ENCODE measurements at regions not wholly inside any gene's neighbourhood (a gene's known extent, or its start where the extent isn't known, plus 50 kb on each side); places are given as distances from the start of the nearest gene placed in this dataset.
"Not testable (repeated sequence)": the region's sequence is repeated elsewhere in the genome, so short reads cannot be mapped to it uniquely, and the experiment has no call there.

DNA sequence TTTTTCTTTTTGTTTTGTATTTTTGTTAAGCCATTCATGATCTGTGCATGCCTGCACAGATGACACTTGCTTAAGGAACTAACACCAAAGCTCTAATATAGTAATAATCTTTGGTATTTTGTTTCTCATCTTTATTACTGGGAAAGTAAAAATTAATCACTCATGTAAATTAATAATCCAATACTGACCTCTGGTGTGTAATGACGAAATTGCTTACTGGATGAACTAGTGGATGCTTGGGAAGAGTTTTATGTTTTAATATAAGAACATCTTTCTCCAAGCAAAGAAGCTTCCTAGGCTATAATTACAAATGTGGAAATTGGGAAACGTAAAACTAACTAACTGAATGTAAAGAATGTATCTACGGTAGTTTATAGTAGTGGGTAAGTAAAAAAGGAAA lies 147.9 kb downstream of the POTEC start:
- H3K9me3 Mint-ChIP-seq; H3K27ac Mint-ChIP-seq; H3K4me1 Mint-ChIP-seq; DNase-seq; H3K27me3 Mint-ChIP-seq; H3K4me3 Mint-ChIP-seq; CTCF ChIA-PET; POLR2A ChIA-PET; H3K36me3 Mint-ChIP-seq (ENCODE audit: low read depth); ATAC-seq (ENCODE audit: low read depth): not testable (repeated sequence)
- intact Hi-C loops (cut with micrococcal nuclease), result loop anchor here (5.0 kb wide), 1 partner anchor 573 kb away; the partner anchor contains the start of gene MC5R

DNA sequence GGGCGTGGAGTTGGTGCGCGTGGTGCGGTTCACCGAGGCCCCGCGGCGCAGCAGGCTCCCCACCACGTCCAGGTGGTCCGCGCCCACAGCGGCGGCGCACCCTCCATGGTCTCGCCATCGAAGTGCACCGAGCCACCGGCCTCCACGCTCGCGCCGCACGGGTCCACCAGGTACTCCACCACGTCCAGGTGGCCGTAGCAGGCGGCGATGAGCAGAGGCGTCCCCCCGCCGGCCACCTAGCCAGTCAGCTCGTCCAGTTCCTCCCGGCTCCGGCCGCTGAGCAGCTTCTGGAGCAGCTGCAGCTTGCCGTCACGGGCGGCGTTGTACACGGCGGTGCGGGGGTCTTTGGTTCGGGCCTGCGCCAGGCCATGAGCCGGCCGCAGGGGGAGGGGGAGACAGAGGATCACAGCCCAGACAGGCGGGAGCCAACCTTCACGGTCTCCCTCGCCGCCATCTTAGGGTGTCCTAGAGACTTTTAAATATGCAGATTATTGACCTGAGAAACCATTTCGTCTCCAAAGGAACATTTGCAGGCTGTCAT lies 149.8 kb downstream of the POTEC start:
- H3K4me3 Mint-ChIP-seq; intact Hi-C loops (cut with micrococcal nuclease); ATAC-seq (ENCODE audit: low read depth); H3K9me3 Mint-ChIP-seq; H3K27me3 Mint-ChIP-seq; H3K36me3 Mint-ChIP-seq (ENCODE audit: low read depth); POLR2A ChIA-PET; H3K4me1 Mint-ChIP-seq; CTCF ChIA-PET; DNase-seq; H3K27ac Mint-ChIP-seq: not testable (repeated sequence)

DNA sequence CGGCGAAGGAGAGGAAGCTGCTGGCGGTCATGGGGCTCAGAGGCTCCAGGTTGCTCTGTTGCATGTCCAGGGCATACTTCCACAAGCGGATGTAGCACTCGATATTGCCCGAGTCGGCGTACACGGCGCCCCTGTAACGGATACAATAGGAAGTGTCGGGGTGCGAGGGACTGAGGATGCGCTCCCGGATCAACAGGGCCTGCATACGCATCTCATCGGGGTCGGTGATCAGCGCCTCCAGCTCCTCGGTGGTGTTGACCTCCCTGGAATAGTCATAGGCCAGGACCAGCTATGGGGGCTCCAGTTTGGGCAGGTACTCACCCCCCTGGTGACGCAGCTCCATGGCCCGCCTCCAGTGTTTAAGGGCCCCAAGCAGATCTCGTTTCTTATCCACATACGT lies 150.8 kb downstream of the POTEC start:
- ATAC-seq (ENCODE audit: low read depth); POLR2A ChIA-PET; H3K9me3 Mint-ChIP-seq; H3K4me1 Mint-ChIP-seq; DNase-seq; intact Hi-C loops (cut with micrococcal nuclease); CTCF ChIA-PET; H3K4me3 Mint-ChIP-seq; H3K27me3 Mint-ChIP-seq; H3K27ac Mint-ChIP-seq; H3K36me3 Mint-ChIP-seq (ENCODE audit: low read depth): not testable (repeated sequence)

DNA sequence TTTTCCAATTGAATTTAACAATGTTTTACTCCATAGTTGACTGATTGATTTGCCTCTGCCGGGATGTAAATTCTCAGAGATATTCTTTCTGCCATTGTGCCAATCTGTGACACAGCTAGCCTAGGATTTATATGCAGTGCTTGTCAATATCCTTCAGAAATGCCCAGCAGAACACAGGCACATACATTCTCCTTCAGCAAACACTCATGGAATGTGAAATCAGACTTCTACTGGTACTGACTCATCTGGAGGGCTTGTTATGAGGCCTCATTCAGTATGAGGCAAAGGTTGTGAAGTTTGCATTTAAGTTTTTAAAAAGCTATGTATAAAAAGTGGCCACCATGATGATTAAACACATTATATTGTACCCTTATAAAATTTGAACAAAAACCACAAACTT lies 158.4 kb downstream of the POTEC start:
- ATAC-seq (ENCODE audit: low read depth); H3K27me3 Mint-ChIP-seq; POLR2A ChIA-PET; H3K36me3 Mint-ChIP-seq (ENCODE audit: low read depth); DNase-seq; H3K27ac Mint-ChIP-seq; intact Hi-C loops (cut with micrococcal nuclease); H3K4me3 Mint-ChIP-seq; H3K4me1 Mint-ChIP-seq; CTCF ChIA-PET; H3K9me3 Mint-ChIP-seq: not testable (repeated sequence)

DNA sequence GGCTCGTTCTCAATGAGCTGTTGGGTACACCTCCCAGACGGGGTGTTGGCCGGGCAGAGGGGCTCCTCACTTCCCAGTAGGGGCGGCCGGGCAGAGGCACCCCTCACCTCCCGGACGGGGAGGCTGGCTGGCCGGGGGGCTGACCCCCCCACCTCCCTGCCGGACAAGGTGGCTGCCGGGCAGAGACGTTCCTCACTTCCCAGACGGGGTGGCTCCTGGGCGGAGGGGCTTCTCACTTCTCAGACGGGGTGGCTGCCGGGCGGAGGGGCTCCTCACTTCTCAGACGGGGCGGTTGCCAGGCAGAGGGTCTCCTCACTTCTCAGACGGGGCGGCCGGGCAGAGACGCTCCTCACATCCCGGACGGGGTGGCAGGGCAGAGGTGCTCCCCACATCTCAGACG lies 160.7 kb downstream of the POTEC start:
- not testable (repeated sequence) for H3K4me3 Mint-ChIP-seq

DNA sequence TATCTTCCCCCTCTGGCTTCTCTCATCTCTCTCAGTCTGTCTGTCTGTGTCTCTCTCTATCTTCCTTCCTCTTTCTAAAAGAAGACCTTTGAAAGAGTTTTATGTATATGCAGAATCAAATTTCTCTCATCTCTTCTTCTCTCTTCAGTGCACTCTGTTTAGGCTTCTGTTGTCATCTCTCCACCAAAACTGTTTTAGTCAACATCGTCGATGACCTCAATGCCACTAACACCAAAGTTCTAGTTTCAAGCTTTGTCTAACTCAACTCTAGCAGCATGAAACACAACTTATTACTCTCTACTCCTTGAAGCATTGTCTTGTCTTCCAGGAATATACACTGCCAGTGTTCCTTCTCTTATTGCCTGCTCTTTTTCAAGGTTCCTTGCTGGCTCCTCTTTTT lies 163.9 kb downstream of the POTEC start:
- H3K9me3 Mint-ChIP-seq; intact Hi-C loops (cut with micrococcal nuclease); ATAC-seq (ENCODE audit: low read depth): not testable (repeated sequence)

More for the DNA sequence above, 160.7 kb downstream of the POTEC start:
- H3K9me3 Mint-ChIP-seq; POLR2A ChIA-PET; H3K27ac Mint-ChIP-seq; DNase-seq; H3K4me1 Mint-ChIP-seq; ATAC-seq (ENCODE audit: low read depth); H3K36me3 Mint-ChIP-seq (ENCODE audit: low read depth); intact Hi-C loops (cut with micrococcal nuclease); H3K27me3 Mint-ChIP-seq; CTCF ChIA-PET: not testable (repeated sequence)

DNA sequence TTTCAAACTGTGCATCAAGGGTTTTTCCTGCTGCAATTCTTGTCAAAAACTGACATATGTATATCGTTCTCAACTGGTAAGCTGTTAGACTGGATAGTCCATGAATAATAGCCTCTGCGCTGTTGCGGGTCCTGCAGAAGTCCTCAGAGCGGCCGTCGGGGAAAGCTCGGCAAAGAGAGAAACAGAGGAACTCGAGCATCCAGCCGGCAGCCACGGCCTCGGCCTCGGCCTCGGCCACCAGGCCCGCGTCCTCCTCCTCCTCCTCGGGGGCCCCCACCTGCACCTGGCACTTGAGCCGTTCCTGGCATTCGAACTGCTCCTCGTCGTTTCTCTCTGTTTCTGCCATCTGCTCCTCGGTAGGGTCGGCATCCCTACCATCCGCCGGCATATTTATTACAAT lies 165.0 kb downstream of the POTEC start:
- H3K4me1 Mint-ChIP-seq; ATAC-seq (ENCODE audit: low read depth); H3K27me3 Mint-ChIP-seq; DNase-seq; POLR2A ChIA-PET; H3K36me3 Mint-ChIP-seq (ENCODE audit: low read depth); H3K27ac Mint-ChIP-seq; H3K9me3 Mint-ChIP-seq; intact Hi-C loops (cut with micrococcal nuclease); H3K4me3 Mint-ChIP-seq; CTCF ChIA-PET: not testable (repeated sequence)

More for the DNA sequence above, 163.9 kb downstream of the POTEC start:
- H3K27me3 Mint-ChIP-seq; CTCF ChIA-PET; H3K4me3 Mint-ChIP-seq; POLR2A ChIA-PET; H3K36me3 Mint-ChIP-seq (ENCODE audit: low read depth); H3K4me1 Mint-ChIP-seq; DNase-seq; H3K27ac Mint-ChIP-seq: not testable (repeated sequence)

DNA sequence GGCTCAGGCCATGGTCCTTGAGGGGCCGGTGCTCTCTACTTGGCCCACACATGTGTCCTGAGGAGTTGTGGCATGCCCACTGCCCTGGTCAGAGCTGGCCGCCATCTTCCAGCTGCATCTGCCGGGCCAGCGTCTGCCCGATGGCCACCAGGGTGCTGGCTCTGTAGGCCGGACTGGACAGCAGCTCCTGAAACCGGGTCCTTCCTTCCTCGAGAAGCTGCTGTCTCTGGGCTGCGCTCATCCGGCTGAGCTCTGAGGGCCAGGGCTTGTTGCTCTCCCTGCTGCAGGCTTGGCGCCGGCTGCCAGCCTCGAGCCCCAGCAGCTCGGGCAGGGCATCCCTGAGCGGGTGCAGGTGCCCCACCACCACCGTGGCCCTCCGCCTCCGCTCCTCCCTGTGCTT lies 182.1 kb downstream of the POTEC start:
- H3K4me3 Mint-ChIP-seq; H3K36me3 Mint-ChIP-seq (ENCODE audit: low read depth); CTCF ChIA-PET; POLR2A ChIA-PET; H3K4me1 Mint-ChIP-seq; DNase-seq; H3K27ac Mint-ChIP-seq; H3K27me3 Mint-ChIP-seq; H3K9me3 Mint-ChIP-seq; intact Hi-C loops (cut with micrococcal nuclease); ATAC-seq (ENCODE audit: low read depth): not testable (repeated sequence)

DNA sequence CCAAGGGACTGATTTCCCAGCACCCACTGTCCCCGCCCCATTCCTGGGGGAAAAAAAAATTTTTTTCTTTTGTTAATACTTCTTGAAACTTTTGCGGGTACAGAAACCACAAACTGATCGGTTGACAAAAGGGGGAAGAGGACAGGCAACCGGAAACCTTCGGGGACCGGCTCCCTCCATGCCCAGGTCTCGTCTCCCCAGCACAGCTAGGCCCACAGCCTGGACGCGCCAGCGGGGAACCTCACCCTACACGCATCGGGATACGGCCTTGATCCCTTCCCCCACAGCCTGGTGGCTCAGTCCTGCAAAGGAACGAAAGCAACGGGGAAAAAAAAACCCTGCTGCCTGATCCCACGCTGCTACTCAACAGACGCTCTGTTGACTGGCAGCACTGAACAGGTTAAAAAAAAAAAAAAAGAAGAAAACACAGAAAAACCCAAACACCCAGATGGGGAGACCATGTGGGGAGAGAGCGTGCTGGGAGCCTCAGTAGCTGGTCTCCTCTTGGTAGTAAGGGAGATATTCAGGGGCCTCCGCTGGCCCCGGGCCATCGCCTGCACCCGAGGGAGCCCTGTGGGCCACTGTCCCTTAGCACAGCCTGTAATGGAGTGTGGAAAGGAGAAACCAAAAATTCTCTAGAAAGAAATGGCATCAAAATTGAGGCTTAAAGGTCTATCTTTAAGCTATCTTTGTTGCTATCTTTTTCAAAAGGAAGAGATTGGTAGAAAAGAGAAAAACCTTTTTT lies 185.7 kb downstream of the POTEC start:
- POLR2A ChIA-PET; H3K9me3 Mint-ChIP-seq; DNase-seq; H3K27ac Mint-ChIP-seq; H3K36me3 Mint-ChIP-seq (ENCODE audit: low read depth); H3K4me3 Mint-ChIP-seq; ATAC-seq (ENCODE audit: low read depth); H3K27me3 Mint-ChIP-seq; CTCF ChIA-PET; intact Hi-C loops (cut with micrococcal nuclease); H3K4me1 Mint-ChIP-seq: not testable (repeated sequence)

DNA sequence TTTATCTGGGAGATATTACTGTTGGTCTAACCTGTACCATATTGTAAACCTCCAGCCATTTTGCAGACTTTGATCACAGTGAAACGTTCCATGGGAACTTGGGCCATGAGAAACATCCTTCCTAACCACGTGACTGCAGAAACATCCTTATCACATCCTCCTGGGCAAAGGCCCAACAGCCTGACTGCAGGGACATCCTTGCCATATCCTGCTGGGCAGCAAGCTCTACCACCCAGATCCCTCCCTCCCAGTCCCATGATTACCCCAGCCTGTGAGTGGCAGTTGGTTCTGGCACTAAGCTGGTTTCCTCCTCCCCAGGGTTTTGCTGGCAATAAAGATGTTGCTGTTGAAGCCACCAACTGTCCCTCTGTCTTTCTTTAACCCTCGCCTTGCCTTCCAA lies 201.2 kb downstream of the POTEC start:
- H3K27me3 Mint-ChIP-seq, result not testable (repeated sequence)

DNA sequence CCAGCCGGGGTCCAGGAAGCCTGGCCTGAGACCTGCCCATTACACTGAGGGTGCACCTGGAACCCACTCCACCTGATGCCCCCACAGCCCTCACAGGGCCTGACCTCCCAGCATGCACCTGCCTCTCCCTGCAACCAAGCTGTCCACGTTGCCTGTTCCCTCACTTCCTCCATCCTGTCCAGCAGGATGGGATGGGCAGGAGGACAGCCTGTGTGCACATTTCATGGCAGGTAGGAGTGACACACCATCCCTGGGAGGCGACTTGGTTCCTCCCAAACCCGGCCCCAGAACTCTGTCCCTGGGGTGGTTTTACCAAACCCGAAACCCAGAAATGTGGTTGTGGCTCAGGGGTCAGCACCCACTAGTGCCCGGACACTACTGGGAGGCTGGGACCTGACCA lies 203.8 kb upstream of the ZNF519 start:
- H3K27me3 Mint-ChIP-seq; H3K4me1 Mint-ChIP-seq; ATAC-seq (ENCODE audit: low read depth); intact Hi-C loops (cut with micrococcal nuclease); H3K4me3 Mint-ChIP-seq; H3K9me3 Mint-ChIP-seq; H3K27ac Mint-ChIP-seq; H3K36me3 Mint-ChIP-seq (ENCODE audit: low read depth); POLR2A ChIA-PET; DNase-seq; CTCF ChIA-PET: not testable (repeated sequence)

More for the DNA sequence above, 201.2 kb downstream of the POTEC start:
- DNase-seq; H3K4me1 Mint-ChIP-seq; H3K27ac Mint-ChIP-seq; CTCF ChIA-PET; H3K4me3 Mint-ChIP-seq; H3K9me3 Mint-ChIP-seq; intact Hi-C loops (cut with micrococcal nuclease); H3K36me3 Mint-ChIP-seq (ENCODE audit: low read depth); ATAC-seq (ENCODE audit: low read depth); POLR2A ChIA-PET: not testable (repeated sequence)

DNA sequence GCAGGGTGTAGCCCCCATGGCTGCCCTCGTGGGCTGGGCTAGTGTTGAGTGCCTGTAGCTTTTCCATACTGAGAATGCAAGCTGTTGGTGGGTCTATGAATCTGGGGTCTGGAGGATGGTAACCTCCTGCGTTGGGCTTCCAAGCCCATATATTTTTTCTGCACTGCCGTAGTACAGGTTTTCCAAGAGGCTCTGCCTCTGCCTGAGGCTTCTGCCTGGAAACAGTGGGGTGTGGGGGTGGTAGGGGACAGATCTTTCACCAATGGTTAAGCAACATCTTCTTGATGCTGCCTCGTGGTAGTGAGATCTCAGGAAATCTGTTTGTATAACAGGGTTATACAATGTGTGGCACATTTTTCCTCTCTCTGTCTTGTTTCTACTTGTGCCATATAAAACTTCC lies 189.0 kb upstream of the ZNF519 start:
- H3K36me3 Mint-ChIP-seq (ENCODE audit: low read depth); intact Hi-C loops (cut with micrococcal nuclease); CTCF ChIA-PET; H3K4me1 Mint-ChIP-seq; ATAC-seq (ENCODE audit: low read depth); POLR2A ChIA-PET; DNase-seq; H3K27ac Mint-ChIP-seq; H3K9me3 Mint-ChIP-seq; H3K4me3 Mint-ChIP-seq; H3K27me3 Mint-ChIP-seq: not testable (repeated sequence)

DNA sequence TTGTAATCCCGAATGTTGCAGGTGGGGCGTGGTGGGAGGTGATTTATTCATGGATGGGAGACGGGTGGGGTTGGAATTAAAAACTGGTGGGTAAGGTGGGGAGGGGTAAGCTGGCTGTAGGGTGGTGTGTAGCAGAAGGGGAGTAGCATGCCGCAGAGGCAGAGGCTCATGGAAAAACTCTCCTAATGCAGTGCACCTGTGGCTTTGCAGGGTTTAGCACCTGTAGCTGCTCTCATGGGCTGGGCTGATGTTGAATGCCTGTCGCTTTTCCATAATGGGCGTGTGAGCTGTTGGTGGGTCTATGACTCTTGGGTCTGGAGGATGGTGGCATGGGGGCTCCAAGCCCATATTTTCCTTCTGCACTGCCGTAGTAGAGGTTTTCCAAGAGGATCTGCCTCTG lies 169.0 kb upstream of the ZNF519 start:
- H3K36me3 Mint-ChIP-seq (ENCODE audit: low read depth); H3K4me3 Mint-ChIP-seq; H3K4me1 Mint-ChIP-seq; H3K9me3 Mint-ChIP-seq; intact Hi-C loops (cut with micrococcal nuclease); POLR2A ChIA-PET; DNase-seq; CTCF ChIA-PET; H3K27me3 Mint-ChIP-seq; ATAC-seq (ENCODE audit: low read depth); H3K27ac Mint-ChIP-seq: not testable (repeated sequence)

Measured in activated B cell treated with CpG ODN at 0.5 μM for 24 hours (primary cell).